Keratinocyte (primary cell): ENCODE measurements at regions not wholly inside any gene's neighbourhood (a gene's known extent, or its start where the extent isn't known, plus 50 kb on each side); places are given as distances from the start of the nearest gene placed in this dataset.

Experiments used
- DNase-seq: peaks from one replicate; pipeline ENCODE4 v3.0.0-alpha.2; 2011; ENCODE audit warnings: low read depth, missing footprints, low spot score
- FAIRE-seq: peaks from 2 replicates; lab custom pipeline; 2011; peaks lifted over from hg19 to GRCh38; lab: Jason Lieb, UNC
- H2AFZ ChIP-seq: 2 replicates; pipeline ENCODE4 v1.6.0; 2012; ENCODE audit warnings: low read length, control low read depth, inconsistent platforms; ENCODE audit not compliant: control insufficient read depth
- H3K27ac ChIP-seq: 2 replicates; pipeline ENCODE4 v1.5.1; 2011; ENCODE audit warnings: low read length; ENCODE audit not compliant: control insufficient read depth, insufficient read depth
- H3K27me3 ChIP-seq: 3 replicates; pipeline ENCODE4 v1.6.0; 2011; ENCODE audit warnings: low read length; ENCODE audit not compliant: control insufficient read depth, insufficient read depth; ENCODE audit errors: extremely low read depth
- H3K36me3 ChIP-seq, 2 experiments: 2 replicates in 1 of 2; 3 replicates in 1 of 2; pipeline ENCODE4 v1.5.1; 2011; ENCODE audit warnings: low read length in 2 of 2, mild to moderate bottlenecking in 1 of 2; ENCODE audit not compliant: control insufficient read depth in 2 of 2, insufficient read depth in 2 of 2; ENCODE audit errors: extremely low read depth in 1 of 2
- H3K4me1 ChIP-seq: 3 replicates; pipeline ENCODE4 v1.5.1; 2011; ENCODE audit warnings: low read length; ENCODE audit not compliant: control insufficient read depth, insufficient read depth; ENCODE audit errors: extremely low read depth
- H3K4me2 ChIP-seq: 3 replicates; pipeline ENCODE4 v1.6.0; 2011; ENCODE audit warnings: low read depth, low read length; ENCODE audit not compliant: control insufficient read depth, insufficient read depth; ENCODE audit errors: extremely low read depth
- H3K4me3 ChIP-seq, 3 experiments: fragments of 200-600 bp in 1 of 3; sonication (generic) in 1 of 3; 2 replicates in 2 of 3; 3 replicates in 1 of 3; pipeline ENCODE4 v1.5.1; 2011 to 2016; ENCODE audit warnings: low read length in 3 of 3, mild to moderate bottlenecking in 3 of 3, control low read depth in 2 of 3, inconsistent platforms in 1 of 3, low read depth in 1 of 3, mixed read lengths in 1 of 3, mixed run types in 1 of 3, moderate library complexity in 1 of 3; ENCODE audit not compliant: control insufficient read depth in 2 of 3, insufficient read depth in 2 of 3; ENCODE audit errors: extremely low read depth in 1 of 3
- H3K79me2 ChIP-seq: 2 replicates; pipeline ENCODE4 v1.6.0; 2012; ENCODE audit warnings: low read length; ENCODE audit not compliant: control insufficient read depth, insufficient read depth
- H3K9ac ChIP-seq: 3 replicates; pipeline ENCODE4 v1.6.0; 2011; ENCODE audit warnings: low read length; ENCODE audit not compliant: control insufficient read depth, insufficient read depth; ENCODE audit errors: extremely low read depth
- H3K9me1 ChIP-seq: 3 replicates; pipeline ENCODE4 v1.6.0; 2011; ENCODE audit warnings: low read length; ENCODE audit not compliant: control insufficient read depth, insufficient read depth; ENCODE audit errors: extremely low read depth
- H3K9me3 ChIP-seq: 2 replicates; pipeline ENCODE4 v1.5.1; 2012; ENCODE audit warnings: low read depth, low read length; ENCODE audit not compliant: control insufficient read depth
- H4K20me1 ChIP-seq: 3 replicates; pipeline ENCODE4 v1.6.0; 2011; ENCODE audit warnings: low read length; ENCODE audit not compliant: control insufficient read depth, insufficient read depth; ENCODE audit errors: extremely low read depth
- EZH2 ChIP-seq: IDR thresholded peaks from one replicate; pipeline ENCODE4 v1.6.1; 2012; ENCODE audit warnings: inconsistent platforms, mild to moderate bottlenecking, low read length, moderate library complexity
- dilution Hi-C: fragments of 300-500 bp; cut with MboI; formaldehyde crosslinking; loops from one replicate; pipeline ENCODE4 v1.7.0; 2020; ENCODE audit warnings: low sequenced_read_pairs; ENCODE audit not compliant: extremely low pct_ligation_motif_present
- TF ChIP-seq, protein P1 (sequence below), 3 experiments: IDR thresholded peaks in 1 of 3; conservative IDR thresholded peaks in 1 of 3; optimal IDR thresholded peaks in 1 of 3; 2 replicates in 2 of 3; 3 replicates in 1 of 3; pipeline versions ENCODE3 to v1.5.1; 2011; ENCODE audit warnings: low read length in 3 of 3, mild to moderate bottlenecking in 3 of 3, moderate library complexity in 2 of 3, control low read depth in 1 of 3, inconsistent platforms in 1 of 3; ENCODE audit not compliant: insufficient read depth in 2 of 3; ENCODE audit errors: extremely low read depth in 1 of 3

DNA sequence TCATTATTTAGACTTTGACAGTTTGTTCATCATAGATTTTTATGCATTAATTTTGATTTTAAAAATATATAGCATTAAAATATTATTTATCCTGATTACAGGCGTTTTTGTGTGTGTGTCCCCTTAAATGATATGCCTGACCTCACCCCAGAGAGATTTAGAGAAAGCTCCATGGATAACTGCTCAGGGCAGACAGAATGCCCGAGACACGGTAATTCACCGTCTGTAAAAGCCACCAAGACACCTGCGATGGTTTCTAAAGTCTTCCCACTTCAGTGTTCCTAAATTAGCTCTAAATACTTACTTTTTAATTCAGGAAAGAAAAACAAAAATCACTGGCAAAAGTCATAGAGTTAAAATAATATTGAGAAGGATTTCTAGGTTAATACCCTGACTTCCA, 350.6 kb upstream of the RUNX1 start:
- H3K9me3 ChIP-seq, result no peaks in the 10 kb centered on the region
- H3K9me1 ChIP-seq, result no peaks in the 10 kb centered on the region
- FAIRE-seq (no peak), DNase-seq (no peak)
- TF ChIP-seq, protein P1, sequence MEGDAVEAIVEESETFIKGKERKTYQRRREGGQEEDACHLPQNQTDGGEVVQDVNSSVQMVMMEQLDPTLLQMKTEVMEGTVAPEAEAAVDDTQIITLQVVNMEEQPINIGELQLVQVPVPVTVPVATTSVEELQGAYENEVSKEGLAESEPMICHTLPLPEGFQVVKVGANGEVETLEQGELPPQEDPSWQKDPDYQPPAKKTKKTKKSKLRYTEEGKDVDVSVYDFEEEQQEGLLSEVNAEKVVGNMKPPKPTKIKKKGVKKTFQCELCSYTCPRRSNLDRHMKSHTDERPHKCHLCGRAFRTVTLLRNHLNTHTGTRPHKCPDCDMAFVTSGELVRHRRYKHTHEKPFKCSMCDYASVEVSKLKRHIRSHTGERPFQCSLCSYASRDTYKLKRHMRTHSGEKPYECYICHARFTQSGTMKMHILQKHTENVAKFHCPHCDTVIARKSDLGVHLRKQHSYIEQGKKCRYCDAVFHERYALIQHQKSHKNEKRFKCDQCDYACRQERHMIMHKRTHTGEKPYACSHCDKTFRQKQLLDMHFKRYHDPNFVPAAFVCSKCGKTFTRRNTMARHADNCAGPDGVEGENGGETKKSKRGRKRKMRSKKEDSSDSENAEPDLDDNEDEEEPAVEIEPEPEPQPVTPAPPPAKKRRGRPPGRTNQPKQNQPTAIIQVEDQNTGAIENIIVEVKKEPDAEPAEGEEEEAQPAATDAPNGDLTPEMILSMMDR (optimal IDR thresholded peaks at IDR 0.05 in 1 of 3, IDR thresholded peaks at IDR 0.05 in 1 of 3, conservative IDR thresholded peaks at IDR 0.05 in 1 of 3; ENCODE audit: extremely low read depth in 1 of 3, insufficient read depth in 2 of 3, low read length in 3 of 3), result no peak
- TF ChIP-seq EZH2, result no peak
- no peak overlapping the region for H3K9ac ChIP-seq
- H3K27me3 ChIP-seq, result no peaks in the 10 kb centered on the region
- no peaks in the 10 kb centered on the region for H3K36me3 ChIP-seq
- H2AFZ ChIP-seq, result peak overlapping the region; percentile 12
- no peaks in the 10 kb centered on the region for H3K79me2 ChIP-seq
- no peak overlapping the region for H3K4me3 ChIP-seq
- peak overlapping the region; percentile 32 for H3K27ac ChIP-seq
- H3K4me1 ChIP-seq, result peaks cover 30% of the 10 kb centered on the region
- no peaks in the 10 kb centered on the region for H4K20me1 ChIP-seq
- H3K4me2 ChIP-seq, result no peak overlapping the region
- dilution Hi-C loops, result no loop called here

DNA sequence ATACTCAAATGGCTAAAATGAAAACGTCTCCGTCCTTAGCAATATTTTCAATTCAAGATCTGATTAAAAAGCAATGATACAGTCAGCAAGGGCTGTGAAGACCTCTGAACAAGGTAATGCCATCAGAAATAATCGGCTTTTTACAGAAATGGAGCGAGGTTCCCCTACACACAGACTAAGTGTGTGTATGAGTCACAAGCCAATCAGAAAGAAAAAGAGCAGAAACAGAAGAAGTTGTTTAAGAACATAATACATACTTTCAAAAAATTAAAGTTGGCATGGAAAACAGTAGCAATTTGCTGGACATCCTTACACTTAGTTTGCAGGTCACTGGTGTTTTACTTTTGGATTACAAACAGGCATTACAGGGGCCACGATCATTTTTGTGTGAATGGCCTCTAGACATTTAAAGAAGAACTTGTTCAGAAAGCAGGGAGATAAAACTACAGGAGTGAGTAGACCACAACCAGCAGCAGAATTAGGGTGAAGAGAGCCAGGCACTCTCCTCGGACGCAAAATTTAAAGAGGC, 350.0 kb upstream of the RUNX1 start:
- H3K9ac ChIP-seq, result peak overlapping the region; percentile 26
- DNase-seq (no peak), FAIRE-seq (no peak)
- peak overlapping the region; percentile 78 for H2AFZ ChIP-seq
- no peaks in the 10 kb centered on the region for H3K9me3 ChIP-seq
- no peak for TF ChIP-seq EZH2
- TF ChIP-seq, protein P1 (optimal IDR thresholded peaks at IDR 0.05 in 1 of 3, IDR thresholded peaks at IDR 0.05 in 1 of 3, conservative IDR thresholded peaks at IDR 0.05 in 1 of 3; ENCODE audit: extremely low read depth in 1 of 3, insufficient read depth in 2 of 3, low read length in 3 of 3), result no peak
- peak overlapping the region; percentile 50 for H3K27ac ChIP-seq
- H3K79me2 ChIP-seq, result no peaks in the 10 kb centered on the region
- H4K20me1 ChIP-seq, result no peaks in the 10 kb centered on the region
- H3K4me1 ChIP-seq, result peaks cover 30% of the 10 kb centered on the region
- no peaks in the 10 kb centered on the region for H3K9me1 ChIP-seq
- no peaks in the 10 kb centered on the region for H3K27me3 ChIP-seq
- no peaks in the 10 kb centered on the region for H3K36me3 ChIP-seq
- dilution Hi-C loops, result no loop called here
- H3K4me2 ChIP-seq, result peak overlapping the region; percentile 43
- no peak overlapping the region for H3K4me3 ChIP-seq
